HG02884 (cell line): ENCODE measurements at regions not wholly inside any gene's neighbourhood (a gene's known extent, or its start where the extent isn't known, plus 50 kb on each side); places are given as distances from the start of the nearest gene placed in this dataset.
"Not testable (repeated sequence)": the region's sequence is repeated elsewhere in the genome, so short reads cannot be mapped to it uniquely, and the experiment has no call there.

ENCODE experiments used
- ATAC-seq: cut with Tn5 transposase; IDR thresholded peaks from one replicate; pipeline ENCODE4 v1.9.1; 2021; ENCODE audit warnings: mild to moderate bottlenecking, moderate library complexity; ENCODE audit not compliant: unreplicated experiment

DNA sequence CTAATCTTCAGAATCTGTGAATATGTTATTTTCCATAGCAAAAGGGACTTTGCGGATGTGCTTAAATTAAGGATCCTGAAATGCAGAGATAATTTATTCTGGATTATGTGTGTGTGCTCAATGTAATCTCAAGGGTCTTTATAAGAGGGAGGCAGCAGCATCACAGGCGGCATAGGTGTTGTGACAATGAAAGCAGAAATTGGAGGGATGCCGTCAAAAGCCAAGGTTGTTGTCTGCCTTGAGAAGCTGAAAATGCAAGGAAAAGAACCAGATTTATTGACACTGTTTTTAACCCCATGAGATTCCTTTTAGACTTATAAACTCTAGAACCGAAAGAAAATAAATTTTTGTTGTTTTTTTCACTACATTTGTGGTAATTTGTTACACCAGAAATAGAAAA, 948.5 kb downstream of the TLE4 start:
- no peak for ATAC-seq

DNA sequence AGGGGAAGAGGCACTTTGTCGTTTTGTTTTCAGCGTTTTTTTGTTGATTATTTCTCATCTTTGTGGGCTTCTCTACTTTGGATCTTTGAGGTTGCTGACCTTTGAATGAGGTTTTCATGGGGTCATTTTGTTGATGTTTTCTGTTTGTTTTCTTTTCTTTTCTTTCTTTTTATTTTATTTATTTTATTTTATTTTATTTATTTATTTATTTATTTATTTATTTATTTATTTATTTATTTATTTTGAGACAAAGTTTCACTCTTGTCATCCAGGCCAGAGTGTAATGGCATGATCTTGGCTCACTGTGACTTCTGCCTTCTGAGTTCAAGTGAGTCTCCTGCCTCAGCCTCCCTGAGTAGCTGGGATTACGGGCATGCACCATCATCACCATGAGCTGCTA, 946.7 kb downstream of the TLE4 start:
- ATAC-seq = no peak

DNA sequence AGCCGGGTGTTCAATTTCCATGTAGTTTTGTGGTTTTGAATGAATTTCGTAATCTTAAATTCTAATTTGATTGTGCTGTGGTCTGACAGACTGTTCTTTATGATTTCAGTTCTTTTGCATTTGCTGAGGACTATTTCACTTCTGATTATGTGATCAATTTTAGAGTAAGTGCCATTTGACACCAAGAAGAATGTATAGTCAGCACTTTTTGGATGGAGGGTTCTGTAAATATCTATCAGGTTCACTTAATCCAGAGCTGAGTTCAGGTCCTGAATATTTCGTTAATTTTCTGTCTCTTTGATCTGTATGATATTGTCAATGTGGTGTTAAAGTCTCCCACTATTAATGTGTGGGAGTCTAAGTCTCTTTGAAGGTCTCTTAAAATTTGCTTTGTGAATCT, 944.9 kb downstream of the TLE4 start:
- no peak for ATAC-seq

DNA sequence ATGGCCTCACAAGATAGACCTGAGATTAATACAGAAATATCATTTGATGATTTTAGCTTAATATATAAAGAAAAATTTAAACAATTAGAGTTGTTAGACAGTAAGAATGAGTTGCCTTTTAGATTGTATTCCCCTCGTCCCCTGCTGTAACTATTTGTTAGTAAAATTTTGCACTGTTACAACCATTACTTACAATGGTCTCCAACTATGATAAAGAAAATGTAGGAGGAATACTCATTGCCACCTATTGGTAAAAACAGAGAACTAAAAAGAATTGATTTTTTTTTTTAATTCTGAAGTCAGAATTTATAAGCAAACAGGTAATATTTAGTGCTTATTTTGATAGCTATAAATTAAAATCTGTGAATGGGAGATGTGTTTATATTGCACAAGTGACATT, 937.6 kb downstream of the TLE4 start:
- no peak for ATAC-seq

DNA sequence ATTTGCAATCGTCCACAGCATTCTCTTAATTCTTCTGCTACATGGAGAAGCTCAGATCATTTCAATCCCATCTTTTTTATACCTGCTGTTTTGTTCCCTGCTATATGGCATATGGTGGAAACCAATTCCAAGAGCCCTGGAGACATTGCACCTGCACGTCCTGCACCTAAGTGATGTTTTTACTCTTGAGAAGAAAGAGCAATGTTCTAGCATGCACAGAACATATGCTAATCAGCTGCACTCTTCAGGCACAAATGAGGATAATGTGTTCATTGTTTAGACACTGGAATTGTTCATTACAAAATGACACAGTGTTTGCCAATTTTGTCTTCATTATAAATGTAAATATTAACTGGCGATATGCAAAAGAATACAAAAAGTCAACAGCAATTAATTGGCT, 935.8 kb downstream of the TLE4 start:
- ATAC-seq = no peak

DNA sequence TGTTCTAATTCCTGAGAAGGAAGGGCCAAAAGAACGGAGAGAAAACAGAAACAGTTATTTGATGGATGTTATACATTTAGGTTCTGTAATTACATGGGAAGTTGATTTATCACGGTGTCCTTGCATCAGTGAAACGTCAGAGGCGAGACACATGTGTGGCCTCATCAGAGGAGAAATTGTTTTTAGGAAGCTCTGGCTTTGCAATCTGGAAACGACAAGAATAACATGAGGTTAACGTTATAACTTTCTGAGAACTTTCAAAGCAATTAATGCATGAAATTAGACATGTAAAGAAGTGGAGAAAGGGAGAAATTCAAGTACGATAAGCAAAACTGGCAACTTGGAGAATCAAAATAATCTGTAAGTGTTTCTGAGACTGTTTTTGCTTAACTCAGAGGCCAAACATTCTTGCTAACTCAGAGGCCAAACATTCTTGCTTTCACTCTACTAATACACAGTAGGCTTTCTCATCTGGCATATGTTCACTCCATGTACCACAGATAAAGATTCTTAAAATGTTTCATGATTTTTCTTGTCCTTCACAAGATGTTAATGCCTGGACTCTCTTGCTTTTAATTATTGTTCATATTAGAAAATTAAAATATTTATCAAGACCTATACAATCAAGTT, 933.0 kb downstream of the TLE4 start:
- ATAC-seq = no peak

DNA sequence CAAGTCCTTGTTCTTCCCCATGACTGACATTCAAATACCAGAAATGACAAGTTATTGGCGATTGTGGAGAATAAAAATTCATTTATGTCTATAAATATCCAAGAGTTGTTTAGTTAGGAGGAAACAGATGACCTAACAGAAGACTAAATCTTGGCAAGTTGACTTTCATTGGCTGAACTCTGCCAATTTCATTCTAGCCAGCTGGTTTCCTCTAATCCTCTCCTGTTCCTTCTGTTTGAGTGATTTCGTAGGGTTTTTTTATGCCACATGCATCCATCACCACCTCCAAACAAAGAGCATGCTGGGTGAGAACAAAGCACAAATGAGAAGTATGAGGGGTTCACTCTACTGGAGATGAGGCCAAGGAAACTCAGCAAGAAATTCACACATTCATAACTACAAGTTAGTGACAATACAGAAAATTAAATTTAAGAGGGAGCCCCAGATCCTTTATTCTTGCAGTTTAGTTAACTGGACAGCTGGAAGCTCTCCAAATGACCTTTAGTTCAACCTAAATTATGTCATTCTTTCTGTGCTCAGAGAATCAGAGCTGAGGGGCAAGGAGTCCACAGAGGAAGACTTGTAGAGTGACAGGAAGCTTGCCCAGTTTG, 932.0 kb downstream of the TLE4 start:
- ATAC-seq = no peak

DNA sequence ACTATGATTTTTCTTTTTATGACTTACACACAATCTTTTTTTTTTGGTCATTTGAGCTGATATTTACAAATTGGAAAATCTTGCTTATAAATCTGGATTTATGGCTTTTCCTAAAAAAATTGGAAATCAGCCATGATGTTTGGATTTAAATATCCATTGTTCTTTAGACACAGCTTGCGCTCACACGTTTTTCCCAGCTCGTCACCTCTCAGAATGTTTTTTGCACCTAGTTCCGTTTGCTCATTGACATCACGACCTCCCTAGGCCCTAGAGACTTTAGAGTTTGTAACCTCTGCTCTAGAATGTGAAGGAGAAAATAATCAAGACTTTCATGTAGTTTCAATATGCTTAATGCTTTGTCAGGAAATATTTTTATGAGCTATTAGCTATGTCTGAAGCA, 930.5 kb downstream of the TLE4 start:
- ATAC-seq = no peak

DNA sequence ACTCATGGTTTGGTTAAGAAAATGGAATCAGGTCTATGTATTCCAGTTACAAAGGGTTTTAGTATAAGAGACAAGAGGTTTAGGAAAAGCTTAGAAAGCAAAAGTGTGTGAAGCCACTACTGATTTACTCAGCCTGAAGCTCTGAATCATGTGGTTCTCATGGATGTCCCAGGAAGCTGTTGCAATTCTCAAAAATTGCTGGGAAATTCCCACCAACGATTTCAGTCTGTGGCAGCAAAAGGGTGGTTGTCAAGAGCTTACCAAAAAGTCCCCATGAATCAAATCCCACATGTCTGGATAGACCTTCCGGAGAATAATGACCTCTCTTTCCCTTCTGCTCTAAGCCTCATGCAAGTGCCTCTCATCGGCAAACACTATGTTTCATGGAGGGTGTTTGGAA, 929.9 kb downstream of the TLE4 start:
- ATAC-seq = no peak

DNA sequence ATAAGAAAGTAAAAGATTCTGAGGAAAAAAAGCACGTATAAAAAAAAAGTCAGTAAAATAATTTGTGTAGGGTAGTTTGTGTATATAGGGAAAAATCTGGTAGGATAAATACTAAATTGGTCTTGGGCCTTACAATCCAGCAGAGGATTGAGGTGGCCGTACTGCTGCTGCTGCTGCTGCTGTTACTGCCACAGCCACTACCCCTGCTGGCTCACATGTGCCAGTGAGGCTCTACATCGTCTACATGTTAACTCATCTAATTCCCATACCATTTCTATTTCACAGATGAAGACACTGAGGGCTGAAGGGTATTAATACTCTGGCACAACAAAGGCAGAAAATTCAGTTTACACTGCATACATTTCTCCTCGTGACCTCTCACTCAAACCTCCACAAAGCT, 928.5 kb downstream of the TLE4 start:
- no peak for ATAC-seq

DNA sequence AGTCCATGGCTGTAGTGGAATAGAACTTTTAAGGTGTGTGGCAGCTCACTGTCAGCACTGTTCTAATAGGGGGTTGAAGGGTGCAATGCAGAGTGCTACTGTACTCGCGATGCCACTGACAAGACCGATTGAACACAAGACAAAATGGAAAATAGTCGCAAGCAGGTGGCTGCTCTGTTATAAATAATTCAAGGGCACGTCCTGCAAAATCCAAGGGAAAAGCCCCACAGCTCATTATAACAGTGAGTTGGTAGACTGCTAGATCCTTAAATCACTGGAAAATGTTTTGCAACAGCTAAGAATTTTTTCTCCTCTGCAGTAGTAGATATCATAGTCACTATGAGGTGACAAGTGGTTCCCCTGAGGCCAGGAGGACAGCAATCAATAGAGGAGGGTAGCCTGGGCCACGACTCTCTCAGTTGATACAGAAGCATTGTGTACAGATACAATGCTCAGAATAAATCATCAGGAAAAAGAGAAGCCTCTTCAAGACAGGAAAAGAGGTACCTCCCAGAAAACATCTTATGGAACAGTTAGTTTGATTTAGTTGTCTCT, 926.3 kb downstream of the TLE4 start:
- ATAC-seq = no peak

DNA sequence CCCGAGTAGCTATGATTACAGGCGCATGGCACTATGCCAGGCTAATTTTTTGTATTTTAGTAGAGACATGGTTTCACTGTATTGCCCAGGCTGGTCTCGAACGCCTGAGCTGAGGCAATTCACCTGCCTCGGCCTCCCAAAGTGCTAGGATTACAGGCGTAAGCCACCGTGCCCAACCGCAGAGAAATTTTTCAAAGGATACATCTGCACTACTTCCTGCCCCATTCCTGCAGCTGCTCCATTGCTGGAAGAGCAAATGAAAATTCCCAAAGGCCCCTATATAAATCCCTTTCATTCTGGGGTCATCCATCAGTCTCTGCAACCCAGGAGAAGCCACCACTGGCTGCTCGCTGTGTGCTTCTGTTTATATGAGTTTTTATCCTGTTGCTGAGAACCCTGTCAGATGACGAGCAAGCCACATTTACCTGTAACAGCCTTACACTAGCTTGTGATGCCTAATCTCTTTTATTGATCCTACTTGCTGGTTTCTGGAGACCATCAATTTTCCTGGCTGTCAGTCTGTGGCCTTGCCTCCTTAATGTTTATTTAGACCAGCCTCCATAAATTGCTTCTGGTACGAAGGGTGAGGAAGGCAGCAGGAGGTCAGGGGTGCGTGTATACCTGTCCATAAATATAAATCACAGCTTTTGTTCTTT, 925.3 kb downstream of the TLE4 start:
- ATAC-seq = no peak

DNA sequence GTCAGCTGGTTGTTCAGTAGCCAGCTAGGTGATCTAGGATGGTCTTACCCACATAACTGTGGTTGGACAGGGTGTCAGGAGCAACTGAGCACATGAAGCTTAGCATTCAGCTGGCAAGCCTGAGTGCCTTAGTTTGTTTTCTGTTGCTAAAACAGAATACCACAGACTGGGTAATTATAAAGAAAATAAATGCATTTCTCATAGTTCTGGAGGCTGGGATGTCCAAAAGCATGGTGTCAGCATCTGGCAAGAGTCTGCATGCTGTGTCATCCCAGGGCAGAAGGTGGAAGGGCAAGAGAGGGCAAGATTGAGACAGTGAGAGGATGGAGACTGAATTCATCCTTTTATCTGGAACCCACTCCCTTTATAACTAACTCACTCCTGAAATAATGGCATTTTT, 921.5 kb downstream of the TLE4 start:
- ATAC-seq = no peak

DNA sequence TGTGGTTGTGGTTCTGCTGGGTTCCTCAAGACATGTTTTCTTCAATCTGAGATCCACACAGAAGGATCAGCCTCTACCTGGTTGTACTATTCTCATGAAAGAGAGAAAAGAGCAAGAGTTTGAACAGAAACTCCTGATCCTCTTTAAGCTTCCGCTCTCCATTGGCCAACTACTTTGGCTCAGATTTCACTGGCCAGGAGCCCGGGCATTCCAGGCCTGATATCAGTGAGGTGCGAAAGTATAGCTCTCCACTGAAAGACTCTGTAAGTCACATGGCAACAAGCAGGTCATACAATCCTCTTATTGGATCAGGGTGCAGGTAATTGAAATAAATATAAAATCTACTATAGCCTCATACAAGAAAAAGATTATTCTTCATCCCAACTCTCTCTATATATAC, 920.5 kb downstream of the TLE4 start:
- no peak for ATAC-seq

DNA sequence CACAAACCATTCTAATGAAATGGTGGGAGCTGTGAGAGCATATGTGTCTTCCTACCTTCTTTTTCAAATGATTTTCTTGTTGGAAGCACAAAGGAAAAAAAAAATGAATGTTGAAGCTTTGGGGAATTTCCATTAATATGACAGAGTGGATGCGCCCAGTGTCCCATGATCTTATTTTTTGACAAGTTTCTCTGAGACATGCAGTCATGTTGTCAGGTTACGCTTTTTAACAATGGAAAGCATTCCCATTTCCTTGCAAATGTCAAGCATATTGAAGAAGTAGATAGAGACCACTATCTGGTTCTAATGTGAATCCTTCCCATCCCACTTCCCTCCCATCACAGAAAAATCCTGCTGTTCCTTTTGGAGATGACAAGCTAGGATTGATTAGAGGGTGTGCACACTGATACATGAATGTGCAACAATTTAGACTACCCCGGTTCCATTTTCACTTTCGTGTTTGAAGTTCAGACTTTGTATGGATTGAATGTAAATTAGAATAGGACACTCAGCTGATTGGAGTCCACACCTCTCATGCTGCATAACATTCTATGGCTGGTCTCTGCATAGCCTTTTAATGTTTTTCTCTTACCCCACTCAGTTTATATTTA, 919.4 kb downstream of the TLE4 start:
- ATAC-seq = no peak

DNA sequence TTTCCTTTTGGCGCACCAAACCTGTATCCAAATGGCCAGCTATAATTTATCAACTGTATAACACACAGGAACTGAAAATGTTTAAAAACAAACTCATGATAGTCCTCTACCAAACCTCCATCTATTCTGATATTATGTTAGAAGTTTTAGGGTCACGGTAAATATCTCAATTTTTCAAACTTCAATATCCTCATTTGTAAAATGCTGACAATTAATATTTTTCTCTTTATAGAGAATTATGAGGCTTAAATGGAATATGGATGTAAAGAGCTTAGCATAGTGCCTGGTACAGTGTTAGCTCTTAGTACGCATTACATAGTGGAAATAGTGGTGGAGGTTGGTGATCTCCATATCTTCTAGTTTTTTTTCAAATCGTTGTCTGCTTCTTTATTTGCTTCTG, 917.6 kb downstream of the TLE4 start:
- no peak for ATAC-seq

DNA sequence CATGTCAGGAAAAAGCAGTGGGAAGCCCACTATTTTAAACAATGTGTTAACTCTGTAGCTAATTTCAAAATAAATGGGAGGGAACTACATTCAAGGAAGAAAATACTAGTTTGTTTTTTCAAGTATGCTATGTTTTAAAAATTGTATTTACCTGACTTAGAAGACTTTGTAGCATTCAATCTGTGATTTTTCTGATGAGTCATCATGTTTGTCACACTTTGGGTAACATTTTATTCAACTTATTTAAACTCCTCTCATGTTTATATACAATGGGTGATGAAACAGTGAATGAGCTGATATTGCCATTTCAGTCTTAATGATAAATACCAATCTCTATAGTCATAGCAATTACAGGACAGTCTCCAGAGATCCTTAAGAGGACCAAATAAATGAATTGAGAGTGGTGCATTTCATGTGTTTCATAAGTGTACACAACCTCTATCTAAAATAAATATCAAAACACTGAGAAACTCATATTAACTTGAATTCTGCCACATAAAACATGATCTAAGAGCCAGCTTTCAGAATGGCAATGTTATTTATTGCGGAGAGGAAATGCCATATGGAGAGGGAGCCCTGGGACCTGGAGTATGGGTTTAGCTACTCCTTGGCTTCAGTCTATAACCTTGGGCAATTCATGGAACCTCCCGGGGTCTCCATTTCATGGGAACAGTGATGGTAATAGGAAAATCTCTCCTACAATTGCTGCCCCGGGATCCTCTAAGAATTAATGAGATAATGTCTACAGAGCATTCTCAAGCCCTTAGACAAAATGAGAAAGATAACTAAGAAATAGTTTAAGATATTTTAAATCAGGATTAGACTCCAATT, 913.9 kb downstream of the TLE4 start:
- no peak for ATAC-seq

DNA sequence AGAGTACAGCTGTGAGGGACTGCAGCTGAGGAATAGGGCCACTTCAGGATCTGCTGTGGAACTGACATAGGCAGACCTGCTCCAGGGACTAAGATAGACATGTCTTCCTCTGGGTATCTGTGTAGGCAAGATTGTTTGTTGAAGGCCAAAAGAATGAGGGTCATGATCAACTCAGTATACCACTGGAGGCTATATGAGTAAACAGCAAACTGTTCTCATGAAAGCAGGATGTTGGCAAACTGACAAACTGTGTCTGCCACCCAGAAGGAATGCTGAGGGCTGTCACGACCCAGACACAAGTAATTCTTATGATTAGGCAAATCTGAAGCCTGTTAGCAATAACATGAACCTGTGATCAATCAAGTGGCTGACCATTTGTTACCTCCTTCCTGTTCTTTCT, 910.5 kb downstream of the TLE4 start:
- not testable (repeated sequence) for ATAC-seq

DNA sequence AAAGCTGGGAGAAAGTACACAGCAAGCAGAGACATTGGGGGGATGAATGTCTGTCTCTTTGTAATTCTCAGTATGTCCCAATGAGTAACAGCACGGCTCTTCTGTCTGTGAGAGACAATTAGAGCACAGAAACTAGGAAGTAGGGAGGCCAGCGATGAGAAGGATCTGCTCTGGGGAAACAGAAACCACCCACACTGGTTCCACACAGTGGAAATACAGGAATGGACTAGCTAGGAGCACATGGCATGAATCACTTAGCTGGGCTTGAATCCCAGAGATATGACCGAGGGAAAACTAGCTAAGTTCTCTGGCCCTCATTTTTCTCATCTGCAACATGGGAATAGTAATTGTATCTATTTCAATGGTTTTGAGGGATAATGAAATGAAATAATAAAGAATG, 895.9 kb downstream of the TLE4 start:
- no peak for ATAC-seq

DNA sequence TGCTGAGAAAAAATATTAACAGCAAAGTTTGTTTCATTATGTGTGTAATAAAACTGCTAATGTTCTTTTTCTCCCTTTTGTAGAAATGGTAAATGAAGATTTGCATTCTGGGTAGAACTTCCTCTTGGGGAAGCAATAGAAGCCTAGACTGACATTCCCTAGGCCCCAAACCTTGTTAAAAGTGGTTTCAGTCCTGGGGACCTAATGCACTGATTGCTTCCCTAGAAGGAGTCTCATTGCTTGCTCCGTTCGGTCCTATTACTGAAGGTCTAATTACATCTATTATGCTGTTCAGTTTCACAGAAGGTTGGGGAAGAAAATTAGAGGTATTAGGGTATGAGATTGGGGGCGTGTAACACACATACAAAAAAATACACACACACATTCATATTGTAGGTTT, 893.8 kb downstream of the TLE4 start:
- no peak for ATAC-seq

DNA sequence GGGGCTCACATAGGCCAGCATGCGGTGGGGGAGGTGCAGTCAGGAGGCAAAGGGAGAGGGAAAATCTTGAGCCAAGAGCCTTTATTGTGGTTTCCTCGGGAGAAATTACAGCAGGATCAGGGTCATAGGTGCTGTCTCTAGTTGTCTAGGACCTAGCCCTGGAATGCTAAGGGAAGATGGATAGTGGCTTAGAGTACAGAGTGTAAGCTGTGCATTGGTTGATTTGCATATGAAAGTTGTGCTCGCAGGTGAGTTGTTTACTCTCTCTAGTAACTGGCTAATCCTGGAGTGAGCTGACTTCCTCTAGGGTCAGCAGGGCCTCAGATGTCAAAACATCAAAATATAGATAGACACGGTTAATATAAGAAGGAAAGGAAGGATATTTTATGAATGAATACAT, 877.7 kb downstream of the TLE4 start:
- ATAC-seq = no peak
